ENCODE measurements at regions not wholly inside any gene's neighbourhood (a gene's known extent, or its start where the extent isn't known, plus 50 kb on each side); places are given as distances from the start of the nearest gene placed in this dataset.
A peak's percentile ranks its signal among the peaks of the same experiment; 100 is the strongest.

DNA sequence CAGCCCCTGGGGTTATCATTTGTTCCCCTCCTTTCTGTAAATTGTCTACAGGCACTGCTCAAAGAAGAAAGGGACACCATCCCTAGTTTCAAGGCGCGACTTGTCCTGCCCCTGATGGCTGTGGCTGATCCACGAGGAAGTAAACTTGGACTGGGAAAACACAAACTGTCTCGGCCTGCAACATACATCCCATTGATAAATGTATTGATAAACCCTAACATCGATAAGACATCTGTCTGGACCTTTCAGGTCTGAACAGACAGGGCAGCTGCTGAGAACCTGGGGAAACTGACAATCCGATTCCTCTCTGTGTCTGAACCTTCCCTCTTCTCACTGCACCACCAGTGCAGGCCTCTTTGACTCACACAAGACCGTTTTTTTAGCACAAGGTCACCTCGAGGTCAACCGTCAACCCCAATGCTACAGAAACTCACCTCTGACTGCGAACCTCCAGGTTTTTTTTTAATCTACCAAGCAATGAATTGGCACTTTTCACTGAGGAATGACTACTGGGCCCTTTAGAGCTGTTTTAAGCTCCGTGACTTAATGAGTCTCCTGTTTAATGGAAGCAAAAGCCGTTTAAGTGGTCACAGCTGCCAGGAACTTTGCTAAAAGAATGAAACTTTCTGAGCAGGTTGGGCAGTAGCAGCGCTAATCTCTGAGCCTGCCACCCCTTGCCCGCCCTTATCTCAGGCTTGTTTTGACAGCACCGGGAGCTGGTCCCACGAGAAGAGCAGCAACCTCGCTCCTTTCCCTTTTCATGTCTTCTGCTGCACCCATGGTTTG, 203.8 kb upstream of the TMEM45B start:
- WGBS, 2 donors = 25 to 28% methylated on average over 17 of the region's 17 CpGs
- Histone ChIP-seq H3K27ac (peak overlapping the region in 3 of 4 donors; percentile 41 to 66 (median 44)), H3K36me3 (replicated peaks in 1 of 2; ENCODE audit: insufficient read depth in 1 of 2, low read depth in 2 of 2) (no peaks in the 10 kb centered on the region), H3K9me3 (no peaks in the 10 kb centered on the region), H3K27me3 (no peaks in the 10 kb centered on the region), H3K4me1 (peaks cover 9% of the 10 kb centered on the region), H3K4me3 (no peak overlapping the region)
- ATAC-seq (peak; percentile 72), DNase-seq (peak in 2 of 4 donors; percentile 30 to 35)
- no peak for TF ChIP-seq POLR2A (IDR thresholded peaks at IDR 0.05)
- TF ChIP-seq, protein P1, sequence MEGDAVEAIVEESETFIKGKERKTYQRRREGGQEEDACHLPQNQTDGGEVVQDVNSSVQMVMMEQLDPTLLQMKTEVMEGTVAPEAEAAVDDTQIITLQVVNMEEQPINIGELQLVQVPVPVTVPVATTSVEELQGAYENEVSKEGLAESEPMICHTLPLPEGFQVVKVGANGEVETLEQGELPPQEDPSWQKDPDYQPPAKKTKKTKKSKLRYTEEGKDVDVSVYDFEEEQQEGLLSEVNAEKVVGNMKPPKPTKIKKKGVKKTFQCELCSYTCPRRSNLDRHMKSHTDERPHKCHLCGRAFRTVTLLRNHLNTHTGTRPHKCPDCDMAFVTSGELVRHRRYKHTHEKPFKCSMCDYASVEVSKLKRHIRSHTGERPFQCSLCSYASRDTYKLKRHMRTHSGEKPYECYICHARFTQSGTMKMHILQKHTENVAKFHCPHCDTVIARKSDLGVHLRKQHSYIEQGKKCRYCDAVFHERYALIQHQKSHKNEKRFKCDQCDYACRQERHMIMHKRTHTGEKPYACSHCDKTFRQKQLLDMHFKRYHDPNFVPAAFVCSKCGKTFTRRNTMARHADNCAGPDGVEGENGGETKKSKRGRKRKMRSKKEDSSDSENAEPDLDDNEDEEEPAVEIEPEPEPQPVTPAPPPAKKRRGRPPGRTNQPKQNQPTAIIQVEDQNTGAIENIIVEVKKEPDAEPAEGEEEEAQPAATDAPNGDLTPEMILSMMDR (IDR thresholded peaks at IDR 0.05) = no peak
- intact Hi-C loops (cut with DNase I) = no loop called here

GRCh38 chr11:129612447-129612961, 203.1 kb upstream of the TMEM45B start:
- H3K4me3 ChIP-seq = no peak overlapping the region
- ATAC-seq (no peak), DNase-seq (no peak)
- H3K4me1 ChIP-seq = peaks cover 9% of the 10 kb centered on the region
- H3K36me3 ChIP-seq (replicated peaks in 1 of 2; ENCODE audit: insufficient read depth in 1 of 2, low read depth in 2 of 2) = no peaks in the 10 kb centered on the region
- no peaks in the 10 kb centered on the region for H3K9me3 ChIP-seq
- 38 to 44% methylated on average over 8 of the region's 8 CpGs for WGBS, 2 donors
- peak overlapping the region in 3 of 4 donors; percentile 41 to 66 (median 44) for H3K27ac ChIP-seq
- TF ChIP-seq, protein P1 (IDR thresholded peaks at IDR 0.05) = no peak
- no peak for TF ChIP-seq POLR2A (IDR thresholded peaks at IDR 0.05)
- intact Hi-C loops (cut with DNase I) = no loop called here
- H3K27me3 ChIP-seq = no peaks in the 10 kb centered on the region

GRCh38 chr11:129613071-129613470, 202.6 kb upstream of the TMEM45B start:
- 86 to 100% methylated on average over 3 of the region's 3 CpGs for WGBS, 2 donors
- H3K27ac ChIP-seq = no peak overlapping the region

GRCh38 chr11:129614256-129614944, 201.2 kb upstream of the TMEM45B start:
- ATAC-seq (no peak), DNase-seq (no peak)
- Histone ChIP-seq H3K4me1 (peaks cover 9% of the 10 kb centered on the region), H3K4me3 (no peak overlapping the region), H3K9me3 (no peaks in the 10 kb centered on the region), H3K36me3 (replicated peaks in 1 of 2; ENCODE audit: insufficient read depth in 1 of 2, low read depth in 2 of 2) (no peaks in the 10 kb centered on the region), H3K27ac (no peak overlapping the region), H3K27me3 (no peaks in the 10 kb centered on the region)
- intact Hi-C loops (cut with DNase I) = no loop called here
- TF ChIP-seq POLR2A (IDR thresholded peaks at IDR 0.05) = no peak
- TF ChIP-seq, protein P1 (IDR thresholded peaks at IDR 0.05) = no peak
- 77 to 85% methylated on average over 11 of the region's 11 CpGs for WGBS, 2 donors

More at GRCh38 chr11:129613071-129613470, 202.6 kb upstream of the TMEM45B start:
- H3K4me1 ChIP-seq = peaks cover 9% of the 10 kb centered on the region
- DNase-seq = no peak
- intact Hi-C loops (cut with DNase I) = no loop called here
- ATAC-seq = no peak
- no peak overlapping the region for H3K4me3 ChIP-seq
- TF ChIP-seq, protein P1 (IDR thresholded peaks at IDR 0.05) = no peak
- no peak for TF ChIP-seq POLR2A (IDR thresholded peaks at IDR 0.05)
- H3K36me3 ChIP-seq (replicated peaks in 1 of 2; ENCODE audit: insufficient read depth in 1 of 2, low read depth in 2 of 2) = no peaks in the 10 kb centered on the region
- H3K27me3 ChIP-seq = no peaks in the 10 kb centered on the region
- H3K9me3 ChIP-seq = no peaks in the 10 kb centered on the region
